GM19351 (cell line): ENCODE measurements at regions not wholly inside any gene's neighbourhood (a gene's known extent, or its start where the extent isn't known, plus 50 kb on each side); places are given as distances from the start of the nearest gene placed in this dataset.
"Not testable (repeated sequence)": the region's sequence is repeated elsewhere in the genome, so short reads cannot be mapped to it uniquely, and the experiment has no call there.

ENCODE experiments used
- ATAC-seq: cut with Tn5 transposase; IDR thresholded peaks from one replicate; pipeline ENCODE4 v1.9.1; 2021; ENCODE audit warnings: mild to moderate bottlenecking, moderate library complexity; ENCODE audit not compliant: unreplicated experiment

GRCh38 chr3:82521657-82522056 is 760.2 kb upstream of the GBE1 start:
- no peak for ATAC-seq

DNA sequence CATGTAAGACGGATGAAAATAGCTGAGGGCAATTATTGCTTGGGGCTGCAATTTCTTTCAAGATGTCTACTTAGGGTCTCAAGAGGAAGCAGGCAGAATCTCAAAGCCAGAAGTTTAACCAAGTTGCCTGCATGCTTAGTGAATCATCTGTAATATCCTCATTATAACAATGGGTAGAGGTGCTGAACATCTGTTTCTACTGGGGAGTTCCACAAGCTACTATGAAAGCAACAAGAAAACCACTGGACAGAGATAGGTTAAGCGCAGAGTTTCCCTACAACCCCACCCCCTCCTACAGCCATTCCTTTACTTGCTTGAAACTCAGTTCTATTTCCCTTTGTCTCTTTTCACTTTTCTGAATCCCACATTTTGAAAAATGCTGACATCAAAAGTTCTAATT is 759.4 kb upstream of the GBE1 start:
- no peak for ATAC-seq

- ATAC-seq, result no peak
Measured at GRCh38 chr3:82509951-82510603, 748.6 kb upstream of the GBE1 start.

GRCh38 chr3:82509106-82509842 is 747.8 kb upstream of the GBE1 start:
- no peak for ATAC-seq

DNA sequence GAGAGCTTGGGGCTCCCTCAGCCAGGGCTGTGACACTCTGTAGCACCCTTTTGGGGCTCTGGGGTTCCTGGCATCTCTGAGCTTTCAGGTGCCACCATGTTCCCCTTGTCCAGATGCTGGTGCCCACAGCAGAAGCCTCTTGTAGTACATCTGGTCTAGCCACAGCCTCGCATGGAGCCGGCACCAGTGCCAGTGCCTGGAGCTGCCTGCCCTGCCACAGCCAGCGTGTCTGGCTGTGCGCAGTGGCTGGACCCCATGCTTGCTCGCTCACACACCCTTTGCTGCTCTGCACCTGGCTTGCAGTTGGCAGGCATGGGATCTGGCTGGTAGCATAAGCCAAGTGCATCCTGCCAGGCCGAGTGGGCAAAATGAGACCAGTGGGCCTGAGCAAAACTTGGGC is 744.8 kb upstream of the GBE1 start:
- no peak for ATAC-seq

- no peak for ATAC-seq
Measured at GRCh38 chr3:82505079-82505756, 743.8 kb upstream of the GBE1 start.

DNA sequence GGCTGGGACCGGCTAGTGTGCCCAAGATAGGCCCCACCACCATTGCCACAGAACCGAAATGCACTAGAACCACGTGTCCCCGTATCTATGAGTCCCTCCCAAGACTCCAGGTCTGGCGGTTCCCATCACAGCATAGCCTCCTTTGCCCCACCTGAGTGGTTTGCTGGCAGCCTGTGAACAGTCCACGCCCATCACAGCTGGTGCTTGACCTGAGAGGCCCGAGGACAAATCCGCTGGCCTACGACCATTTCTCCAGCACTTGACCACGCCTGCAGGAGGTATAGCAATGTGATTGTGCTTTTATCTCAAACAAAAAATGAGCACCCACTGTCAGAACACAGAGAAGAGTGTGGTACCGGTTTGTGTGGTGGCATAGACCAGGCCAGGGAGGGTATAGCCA is 736.7 kb upstream of the GBE1 start:
- ATAC-seq, result no peak

DNA sequence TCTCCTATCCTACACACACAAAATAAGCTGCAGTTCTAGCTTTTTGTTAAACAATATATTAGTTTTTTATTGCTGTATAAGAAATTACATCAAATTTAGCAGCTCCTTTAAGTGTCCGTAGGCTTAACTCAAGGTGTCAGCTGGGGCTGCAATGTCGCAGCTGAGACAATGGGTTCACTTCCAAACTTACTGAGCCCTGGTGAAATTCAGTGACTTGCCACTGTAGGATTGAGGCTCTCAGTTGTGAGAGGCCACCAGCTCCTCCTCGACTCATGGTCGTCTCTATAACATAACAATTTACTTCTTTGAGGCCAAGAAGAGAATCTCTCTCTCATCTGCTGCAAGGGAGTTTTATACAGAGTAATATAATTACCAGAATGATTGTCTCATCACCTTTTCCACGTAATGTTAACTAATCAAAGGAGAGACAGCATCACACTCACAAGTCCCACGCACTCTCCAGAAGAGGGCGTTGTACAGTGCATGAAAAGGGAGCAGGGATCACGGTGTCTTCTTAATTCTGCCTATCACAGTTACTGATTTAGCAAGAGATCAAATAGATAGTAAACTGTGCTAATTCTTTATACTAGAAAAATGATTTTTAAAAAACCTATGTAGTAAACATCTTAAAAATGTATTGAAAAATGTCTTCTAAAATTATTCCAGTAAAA is 735.6 kb upstream of the GBE1 start:
- no peak for ATAC-seq

GRCh38 chr3:82495655-82496054 is 734.2 kb upstream of the GBE1 start:
- no peak for ATAC-seq

DNA sequence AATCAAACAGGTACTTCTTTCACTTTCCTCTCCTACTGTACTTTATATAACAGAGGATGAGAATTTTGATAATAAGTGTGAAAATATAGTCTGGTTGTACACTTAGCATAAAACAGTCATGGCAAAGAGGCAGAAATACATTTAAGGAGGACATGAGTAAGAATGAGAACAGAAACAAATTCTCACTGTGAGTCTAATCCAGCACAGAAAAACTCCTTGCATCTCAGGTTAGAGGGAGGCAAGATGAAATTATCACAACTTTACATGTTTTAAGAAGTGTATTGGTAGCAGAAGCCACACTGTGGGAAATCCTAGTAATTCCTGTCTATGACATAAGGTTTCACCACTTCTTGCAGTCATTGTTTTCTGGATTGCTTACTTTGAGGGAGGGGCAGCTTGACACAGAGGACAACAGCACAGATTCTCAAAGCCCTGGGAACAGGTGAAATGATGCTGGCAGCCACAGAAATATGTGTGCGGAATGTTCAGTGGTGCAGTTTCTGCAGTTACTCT is 733.6 kb upstream of the GBE1 start:
- no peak for ATAC-seq

- ATAC-seq, result no peak
Measured at GRCh38 chr3:82493858-82494257, 732.4 kb upstream of the GBE1 start.

- ATAC-seq, result no peak
Measured at GRCh38 chr3:82475306-82475705, 713.9 kb upstream of the GBE1 start.

DNA sequence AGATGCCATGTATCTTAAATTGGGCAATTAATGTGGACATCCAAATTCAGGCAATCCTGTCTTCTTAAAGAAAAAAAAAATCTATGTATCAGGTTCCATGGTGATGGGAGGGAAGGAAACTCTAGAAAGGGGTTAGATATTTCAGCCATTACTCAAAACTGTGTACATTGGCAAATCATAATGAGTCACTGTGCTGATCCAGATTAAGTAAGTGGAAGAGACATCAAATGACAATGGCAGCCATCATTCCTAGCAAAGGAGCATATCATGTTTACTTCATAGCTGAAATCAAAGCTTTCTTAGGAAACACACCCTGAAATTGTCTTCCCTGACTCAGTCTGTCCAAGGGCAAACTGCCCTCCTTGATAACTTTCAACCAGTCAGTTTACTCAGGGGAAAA is 713.3 kb upstream of the GBE1 start:
- ATAC-seq, result no peak

DNA sequence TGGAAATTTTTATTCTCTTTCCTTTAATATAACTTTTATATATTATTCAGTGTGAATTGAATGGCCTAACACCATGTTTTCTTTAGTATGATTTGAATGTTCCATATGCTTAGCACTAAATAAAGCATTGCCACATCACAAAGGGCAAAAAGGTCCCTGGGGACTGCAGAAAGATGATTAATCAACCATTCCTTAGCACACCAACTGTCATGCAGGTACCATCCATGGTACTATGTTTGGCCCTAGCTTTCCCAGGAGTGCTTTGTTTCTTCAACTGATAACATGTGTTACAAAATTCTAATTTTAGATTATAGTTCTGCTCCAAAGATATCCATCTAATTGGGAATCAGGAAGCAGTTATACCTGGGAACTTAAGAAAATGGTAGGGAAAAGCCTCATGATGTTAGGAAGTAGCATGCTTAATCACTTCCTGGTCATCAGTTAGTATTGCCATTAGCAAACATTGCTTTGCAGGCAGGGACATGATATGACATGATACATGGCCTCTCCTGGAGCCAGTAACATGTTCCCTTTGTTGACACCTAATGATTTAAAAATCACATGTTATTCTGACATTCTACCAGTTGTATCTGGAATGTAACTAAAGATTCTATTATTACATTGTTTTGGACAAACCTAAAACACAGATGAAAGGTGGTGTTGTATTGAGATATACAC is 712.6 kb upstream of the GBE1 start:
- no peak for ATAC-seq

- no peak for ATAC-seq
Measured at GRCh38 chr3:82467051-82467450, 705.6 kb upstream of the GBE1 start.

GRCh38 chr3:82462977-82463376 is 701.5 kb upstream of the GBE1 start:
- no peak for ATAC-seq

- ATAC-seq, result no peak
Measured at GRCh38 chr3:82461049-82461889, 699.8 kb upstream of the GBE1 start.

DNA sequence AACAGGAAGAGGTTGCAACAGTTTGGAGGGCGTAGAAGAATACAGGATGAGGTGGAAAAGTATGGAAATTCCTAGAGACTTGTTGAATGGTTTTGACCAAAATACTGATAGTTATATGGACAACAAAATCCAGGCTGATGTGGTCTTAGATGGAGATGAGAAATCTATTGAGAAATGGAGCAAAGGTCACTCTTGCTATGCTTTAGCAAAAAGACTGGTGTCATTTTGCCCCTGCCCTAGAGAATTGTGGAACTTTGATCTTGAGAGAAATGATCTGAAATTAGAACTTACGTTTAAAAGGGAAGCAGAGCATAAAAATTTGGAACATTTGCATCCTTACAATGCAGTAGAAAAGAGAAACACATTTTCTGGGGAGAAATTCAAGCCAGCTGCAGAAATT is 686.9 kb upstream of the GBE1 start:
- ATAC-seq, result no peak

- not testable (repeated sequence) for ATAC-seq
Measured at GRCh38 chr3:82428821-82429220, 667.4 kb upstream of the GBE1 start.

- ATAC-seq, result no peak
Measured at GRCh38 chr3:82424031-82424339, 662.5 kb upstream of the GBE1 start.
